GM18519 (cell line): ENCODE measurements at regions not wholly inside any gene's neighbourhood (a gene's known extent, or its start where the extent isn't known, plus 50 kb on each side); places are given as distances from the start of the nearest gene placed in this dataset.
"Not testable (repeated sequence)": the region's sequence is repeated elsewhere in the genome, so short reads cannot be mapped to it uniquely, and the experiment has no call there.

Experiments used
- ATAC-seq: cut with Tn5 transposase; IDR thresholded peaks from one replicate; pipeline ENCODE4 v1.9.1; 2021; ENCODE audit warnings: mild to moderate bottlenecking, moderate library complexity; ENCODE audit not compliant: unreplicated experiment, low FRiP score

GRCh38 chr4:34309383-34309906, 1934.9 kb downstream of the ARAP2 start:
- no peak for ATAC-seq

GRCh38 chr4:34318773-34319172, 1925.5 kb downstream of the ARAP2 start:
- ATAC-seq, result no peak

GRCh38 chr4:34323549-34324320, 1920.6 kb downstream of the ARAP2 start:
- ATAC-seq, result no peak

DNA sequence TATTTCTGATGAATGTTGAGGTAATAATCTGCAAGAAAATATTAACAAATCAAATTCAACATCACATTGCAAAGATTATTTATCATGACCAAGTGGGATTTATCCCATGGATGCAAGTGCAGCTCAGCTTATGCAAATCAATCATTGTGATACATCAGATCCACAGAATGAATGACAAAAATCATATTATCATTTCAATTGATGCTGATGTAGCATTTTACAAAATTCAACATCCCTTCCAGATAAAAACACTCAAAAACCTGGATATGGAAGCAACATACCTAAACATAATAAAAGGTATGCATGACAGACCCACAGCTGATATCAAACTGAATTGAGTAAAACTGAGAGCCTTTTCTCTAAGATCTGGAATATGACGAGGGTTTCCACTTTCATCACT, 1915.4 kb downstream of the ARAP2 start:
- ATAC-seq, result no peak

GRCh38 chr4:34335156-34335555, 1909.2 kb downstream of the ARAP2 start:
- ATAC-seq, result not testable (repeated sequence)

DNA sequence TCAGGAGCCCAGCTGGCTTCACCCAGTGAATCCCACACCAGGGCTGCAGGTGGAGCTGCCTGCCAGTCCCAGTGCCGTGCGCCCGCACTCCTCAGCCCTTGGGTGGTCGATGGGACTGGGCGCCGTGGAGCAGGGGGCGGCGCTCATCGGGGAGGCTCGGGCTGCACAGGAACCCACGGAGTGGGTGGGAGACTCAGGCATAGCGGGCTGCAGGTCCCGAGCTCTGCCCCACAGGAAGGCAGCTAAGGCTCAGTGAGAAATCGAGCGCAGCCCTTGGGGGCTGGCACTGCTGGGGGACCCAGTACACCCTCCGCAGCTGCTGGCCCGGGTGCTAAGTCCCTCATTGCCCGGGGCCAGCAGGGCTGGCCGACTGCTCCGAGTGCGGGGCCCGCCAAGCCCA, 1908.8 kb downstream of the ARAP2 start:
- not testable (repeated sequence) for ATAC-seq

DNA sequence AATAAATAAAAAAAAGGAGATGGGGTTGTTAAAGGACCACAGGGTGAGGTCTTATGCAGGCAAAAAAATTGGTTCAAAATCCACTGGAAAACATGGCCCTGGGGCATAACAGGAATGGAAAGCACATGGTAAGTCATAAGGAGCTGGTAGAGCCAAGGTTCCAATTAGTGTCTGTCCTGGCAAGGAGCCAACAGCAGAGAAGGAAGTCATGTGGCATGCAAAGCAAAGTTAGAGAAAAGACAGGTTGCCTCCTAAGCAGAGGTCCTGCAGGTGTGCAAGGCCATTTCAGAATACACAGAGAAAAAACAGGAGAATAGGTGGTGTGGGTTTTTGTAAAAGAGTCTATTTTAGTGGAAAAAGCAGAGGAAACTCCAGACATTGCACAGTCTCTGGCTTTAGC, 1881.7 kb downstream of the ARAP2 start:
- no peak for ATAC-seq

DNA sequence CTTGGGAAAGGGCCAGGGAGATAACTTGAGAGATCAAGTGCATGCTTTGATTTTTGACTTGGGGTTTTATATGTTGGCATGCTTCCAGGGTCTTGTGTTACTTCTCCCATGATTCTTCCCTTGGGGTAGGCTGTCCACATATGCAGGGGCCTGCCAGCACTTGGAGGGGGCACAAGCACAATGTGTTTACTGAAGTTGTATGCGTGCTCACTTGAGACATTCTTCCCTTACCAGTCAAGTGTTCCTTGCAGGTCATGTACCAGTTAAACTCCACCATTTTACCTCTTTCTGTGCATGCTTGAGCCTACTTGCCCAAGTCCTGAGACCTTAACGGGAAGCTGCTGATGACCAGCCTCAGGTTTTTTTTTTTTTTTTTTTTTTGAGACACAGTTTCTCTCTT, 1880.5 kb downstream of the ARAP2 start:
- ATAC-seq, result no peak

DNA sequence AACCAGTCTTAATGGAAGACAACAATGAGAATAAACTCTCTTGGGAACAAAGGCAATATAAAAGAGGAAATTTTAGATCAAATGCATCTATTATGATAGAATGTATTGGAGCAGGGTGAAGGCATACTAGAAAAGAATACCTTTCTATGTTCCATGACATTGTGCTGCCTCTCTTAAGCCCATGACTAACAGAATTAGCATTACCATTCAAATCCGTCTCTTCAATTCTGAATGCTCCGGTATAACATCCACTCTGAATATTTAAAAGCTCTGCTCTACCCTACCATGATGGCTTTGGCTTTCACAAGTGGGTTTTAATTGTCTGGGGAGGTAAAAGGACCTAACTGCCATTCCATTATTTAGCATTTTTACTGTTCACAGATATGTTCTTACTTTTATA, 1878.4 kb downstream of the ARAP2 start:
- no peak for ATAC-seq

GRCh38 chr4:34371676-34372075, 1872.6 kb downstream of the ARAP2 start:
- ATAC-seq, result no peak

- no peak for ATAC-seq
Measured at GRCh38 chr4:34372815-34373214, 1871.5 kb downstream of the ARAP2 start.

GRCh38 chr4:34373456-34373855, 1870.9 kb downstream of the ARAP2 start:
- no peak for ATAC-seq

GRCh38 chr4:34412233-34412632, 1832.1 kb downstream of the ARAP2 start:
- ATAC-seq, result no peak

GRCh38 chr4:34412911-34413310, 1831.4 kb downstream of the ARAP2 start:
- no peak for ATAC-seq

DNA sequence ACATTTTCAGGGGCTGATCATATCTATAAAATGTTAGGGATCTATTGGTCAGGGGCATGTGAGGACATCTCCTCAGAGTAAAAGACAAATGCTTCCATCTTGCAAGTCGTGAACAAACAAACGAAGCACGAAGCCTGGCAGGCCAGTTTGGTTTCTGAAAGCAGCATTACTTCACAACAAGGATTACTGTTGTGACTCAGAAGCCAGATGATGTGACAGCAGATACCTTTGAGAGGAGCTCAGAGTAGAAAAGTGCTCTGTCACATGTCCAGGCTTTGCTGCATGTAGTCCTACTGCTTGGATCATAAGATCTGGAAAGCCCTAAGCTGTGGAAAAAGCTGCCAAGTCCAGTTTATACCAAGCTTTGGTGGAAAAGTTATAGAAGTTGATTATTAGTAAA, 1827.2 kb downstream of the ARAP2 start:
- no peak for ATAC-seq

DNA sequence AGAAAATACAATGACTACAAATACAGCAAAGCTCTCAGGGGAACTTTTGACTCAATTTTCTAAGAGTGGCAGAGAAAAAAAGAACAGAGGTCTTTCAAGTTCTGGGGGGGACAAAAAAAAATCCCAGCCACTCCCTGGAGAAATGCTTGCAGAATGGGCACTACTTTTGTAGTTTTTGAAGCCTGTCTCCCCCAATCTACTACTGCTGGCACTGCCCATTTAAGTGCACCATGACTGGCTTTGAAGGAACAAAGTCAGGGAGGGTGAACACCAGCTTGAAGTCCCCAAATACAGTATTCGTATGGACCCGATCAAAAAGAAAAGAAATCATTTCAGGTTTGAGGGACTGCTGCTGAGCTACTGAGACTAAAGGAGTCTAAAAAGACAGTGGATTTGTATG, 1824.4 kb downstream of the ARAP2 start:
- ATAC-seq, result no peak

GRCh38 chr4:34422472-34423175, 1821.7 kb downstream of the ARAP2 start:
- ATAC-seq, result no peak

GRCh38 chr4:34432706-34433105, 1811.6 kb downstream of the ARAP2 start:
- ATAC-seq, result no peak

- ATAC-seq, result not testable (repeated sequence)
Measured at GRCh38 chr4:34434377-34434776, 1809.9 kb downstream of the ARAP2 start.

- ATAC-seq, result no peak
Measured at GRCh38 chr4:34464196-34464595, 1780.1 kb downstream of the ARAP2 start.

GRCh38 chr4:34466411-34466810, 1777.9 kb downstream of the ARAP2 start:
- ATAC-seq, result no peak

DNA sequence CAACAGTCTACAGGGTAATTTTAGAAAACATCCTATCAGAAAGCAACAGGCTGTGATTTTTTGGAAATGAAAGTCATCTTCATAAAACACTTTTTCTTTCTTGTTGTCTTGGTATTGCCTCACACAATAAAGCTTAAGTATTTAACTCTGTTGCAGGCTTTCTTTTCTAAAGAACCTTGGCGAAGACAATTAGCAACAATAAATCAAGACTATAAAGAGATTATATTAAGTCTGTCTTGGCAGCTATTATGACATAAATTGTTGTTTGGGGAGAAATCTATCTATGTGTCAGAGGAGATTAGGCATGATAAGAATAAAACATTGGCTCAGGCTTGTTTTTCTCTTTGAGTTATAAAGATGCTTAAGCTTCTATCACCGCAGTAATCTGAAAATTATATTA, 1774.8 kb downstream of the ARAP2 start:
- no peak for ATAC-seq
